ENCODE measurements at regions not wholly inside any gene's neighbourhood (a gene's known extent, or its start where the extent isn't known, plus 50 kb on each side); places are given as distances from the start of the nearest gene placed in this dataset.

DNA sequence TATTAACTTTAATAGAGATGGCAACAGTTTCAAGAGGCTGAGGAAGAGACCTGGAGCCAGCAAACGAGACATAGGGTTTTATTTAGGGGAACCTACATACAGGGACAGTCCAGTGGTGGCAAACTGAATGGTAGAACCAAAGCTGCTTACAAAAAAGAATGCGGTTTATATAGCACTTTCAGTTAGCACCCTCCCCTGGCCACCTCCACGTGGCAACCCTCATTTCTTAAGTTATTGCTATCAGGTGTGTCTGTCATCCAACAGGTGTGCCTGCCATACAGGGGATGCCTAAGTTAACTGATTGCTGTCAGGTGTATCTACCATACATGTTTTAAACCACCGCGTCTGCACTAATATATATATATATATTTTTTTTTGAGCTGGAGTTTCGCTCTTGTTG is 129.2 kb upstream of the DUSP10 start:
- TF ChIP-seq, protein P1, sequence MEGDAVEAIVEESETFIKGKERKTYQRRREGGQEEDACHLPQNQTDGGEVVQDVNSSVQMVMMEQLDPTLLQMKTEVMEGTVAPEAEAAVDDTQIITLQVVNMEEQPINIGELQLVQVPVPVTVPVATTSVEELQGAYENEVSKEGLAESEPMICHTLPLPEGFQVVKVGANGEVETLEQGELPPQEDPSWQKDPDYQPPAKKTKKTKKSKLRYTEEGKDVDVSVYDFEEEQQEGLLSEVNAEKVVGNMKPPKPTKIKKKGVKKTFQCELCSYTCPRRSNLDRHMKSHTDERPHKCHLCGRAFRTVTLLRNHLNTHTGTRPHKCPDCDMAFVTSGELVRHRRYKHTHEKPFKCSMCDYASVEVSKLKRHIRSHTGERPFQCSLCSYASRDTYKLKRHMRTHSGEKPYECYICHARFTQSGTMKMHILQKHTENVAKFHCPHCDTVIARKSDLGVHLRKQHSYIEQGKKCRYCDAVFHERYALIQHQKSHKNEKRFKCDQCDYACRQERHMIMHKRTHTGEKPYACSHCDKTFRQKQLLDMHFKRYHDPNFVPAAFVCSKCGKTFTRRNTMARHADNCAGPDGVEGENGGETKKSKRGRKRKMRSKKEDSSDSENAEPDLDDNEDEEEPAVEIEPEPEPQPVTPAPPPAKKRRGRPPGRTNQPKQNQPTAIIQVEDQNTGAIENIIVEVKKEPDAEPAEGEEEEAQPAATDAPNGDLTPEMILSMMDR (IDR thresholded peaks at IDR 0.05; ENCODE audit: borderline replicate concordance): no peak
- no peaks in the 10 kb centered on the region for H3K36me3 ChIP-seq
- H3K4me1 ChIP-seq: no peaks in the 10 kb centered on the region
- no peak for DNase-seq
- no peaks in the 10 kb centered on the region for H3K9me3 ChIP-seq (replicated peaks)
- intact Hi-C loops (cut with micrococcal nuclease): no loop called here
- H3K4me3 ChIP-seq: no peak overlapping the region
- no peaks in the 10 kb centered on the region for H3K27me3 ChIP-seq (ENCODE audit: low read depth)
- H3K27ac ChIP-seq (replicated peaks): no peak overlapping the region

DNA sequence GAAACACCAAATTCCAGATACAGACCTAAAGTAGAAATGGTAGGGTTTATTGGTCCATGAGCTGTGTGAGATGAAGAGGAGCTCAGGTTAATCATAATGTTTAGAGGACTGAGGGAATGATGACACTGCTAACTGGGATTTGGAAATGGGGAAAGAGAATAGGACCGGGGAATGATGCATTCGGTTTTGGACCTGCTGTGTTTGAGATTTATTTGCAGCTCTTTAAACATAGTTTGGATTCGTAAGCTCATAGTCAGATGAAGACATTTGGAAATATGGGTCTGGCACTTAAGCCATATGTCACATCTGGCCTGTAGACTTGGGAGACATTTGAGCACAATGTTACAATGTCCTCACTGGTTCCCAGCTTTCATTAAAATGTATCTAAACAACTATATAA is 127.9 kb upstream of the DUSP10 start:
- no peak overlapping the region for H3K4me3 ChIP-seq
- intact Hi-C loops (cut with micrococcal nuclease): no loop called here

DNA sequence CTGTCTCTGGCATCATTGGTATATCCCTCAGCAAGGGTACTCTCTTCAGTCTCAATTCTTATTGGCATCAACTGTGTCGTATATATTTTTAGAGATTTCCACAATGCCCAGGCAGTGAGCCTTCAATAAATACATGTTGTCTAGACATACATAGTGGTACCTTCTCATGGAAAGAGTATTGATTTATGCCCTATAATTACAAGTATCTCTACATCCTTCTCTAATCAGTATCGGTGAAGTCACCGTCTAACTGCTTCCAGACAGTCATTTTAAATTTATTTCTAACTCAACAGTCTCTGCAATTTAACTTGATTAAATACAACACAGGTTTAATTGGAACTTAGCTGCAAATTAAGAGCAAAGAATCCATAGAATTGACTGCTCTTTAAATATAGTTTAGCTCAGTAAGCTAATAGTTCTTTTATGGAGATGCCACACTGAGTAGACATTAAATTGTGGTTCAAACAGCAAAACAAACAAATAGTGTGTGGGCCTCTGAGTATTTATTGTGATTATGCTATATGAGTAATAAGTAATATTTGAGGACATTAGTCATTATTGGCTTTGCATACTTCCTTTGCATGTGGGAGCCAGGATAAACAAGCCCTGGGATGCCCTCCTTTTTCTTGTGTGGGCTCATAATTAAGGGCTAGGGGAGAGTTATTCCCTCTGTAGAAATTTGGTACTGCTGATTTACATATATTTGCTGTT is 126.9 kb upstream of the DUSP10 start:
- Histone ChIP-seq H3K27ac (replicated peaks) (no peak overlapping the region), H3K4me1 (no peaks in the 10 kb centered on the region), H3K36me3 (no peaks in the 10 kb centered on the region), H3K9me3 (replicated peaks) (no peaks in the 10 kb centered on the region), H3K27me3 (ENCODE audit: low read depth) (no peaks in the 10 kb centered on the region), H3K4me3 (no peak overlapping the region)
- intact Hi-C loops (cut with micrococcal nuclease): no loop called here
- TF ChIP-seq, protein P1 (IDR thresholded peaks at IDR 0.05; ENCODE audit: borderline replicate concordance): no peak
- no peak for DNase-seq

More for the DNA sequence above, 127.9 kb upstream of the DUSP10 start:
- no peaks in the 10 kb centered on the region for H3K27me3 ChIP-seq (ENCODE audit: low read depth)
- TF ChIP-seq, protein P1 (IDR thresholded peaks at IDR 0.05; ENCODE audit: borderline replicate concordance): no peak
- H3K36me3 ChIP-seq: no peaks in the 10 kb centered on the region
- H3K4me1 ChIP-seq: no peaks in the 10 kb centered on the region
- no peaks in the 10 kb centered on the region for H3K9me3 ChIP-seq (replicated peaks)
- DNase-seq: no peak
- H3K27ac ChIP-seq (replicated peaks): no peak overlapping the region

DNA sequence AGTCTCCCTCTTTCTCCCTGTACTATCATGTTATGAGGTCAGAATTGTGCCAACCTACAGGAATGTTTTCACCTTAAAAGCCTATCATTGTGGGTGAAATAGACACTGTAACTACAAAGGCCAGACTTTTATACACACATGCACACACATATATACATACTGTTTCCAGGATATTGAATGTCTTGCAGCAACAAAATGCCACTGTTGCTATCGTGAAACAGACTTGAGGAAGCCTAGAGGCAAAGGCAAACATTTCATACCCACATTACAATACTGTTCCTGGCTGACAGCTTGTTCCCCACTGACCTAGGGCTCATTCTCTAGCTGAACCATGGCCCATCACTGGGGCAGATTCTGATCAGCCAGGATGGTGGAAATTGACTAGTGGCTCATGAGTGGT is 125.1 kb upstream of the DUSP10 start:
- DNase-seq: no peak
- no peaks in the 10 kb centered on the region for H3K36me3 ChIP-seq
- no peak overlapping the region for H3K27ac ChIP-seq (replicated peaks)
- intact Hi-C loops (cut with micrococcal nuclease): no loop called here
- H3K27me3 ChIP-seq (ENCODE audit: low read depth): no peaks in the 10 kb centered on the region
- no peaks in the 10 kb centered on the region for H3K9me3 ChIP-seq (replicated peaks)
- H3K4me3 ChIP-seq: no peak overlapping the region
- H3K4me1 ChIP-seq: no peaks in the 10 kb centered on the region
- TF ChIP-seq, protein P1 (IDR thresholded peaks at IDR 0.05; ENCODE audit: borderline replicate concordance): no peak

DNA sequence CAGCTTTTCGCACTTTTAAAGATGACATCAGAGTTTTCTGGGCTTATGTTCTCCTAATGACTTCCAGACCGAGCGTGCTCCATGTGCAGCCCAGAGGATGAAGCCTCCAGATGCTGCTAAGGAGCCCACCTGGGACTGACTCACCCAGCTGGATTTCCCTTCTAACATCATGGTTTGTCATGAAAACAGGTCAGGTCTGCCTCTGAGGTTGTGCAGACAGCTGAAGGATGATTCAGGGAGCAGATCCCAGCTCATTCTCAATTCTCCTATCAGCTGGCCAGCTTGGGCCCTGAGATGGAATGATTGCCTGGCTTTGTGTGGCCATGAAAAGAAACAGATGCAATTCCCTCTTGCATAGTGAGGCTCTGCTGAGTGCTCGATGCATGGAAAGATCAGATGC is 123.9 kb upstream of the DUSP10 start:
- H3K9me3 ChIP-seq (replicated peaks): no peaks in the 10 kb centered on the region
- no peak overlapping the region for H3K4me3 ChIP-seq
- no peaks in the 10 kb centered on the region for H3K4me1 ChIP-seq
- no peak for DNase-seq
- H3K27me3 ChIP-seq (ENCODE audit: low read depth): no peaks in the 10 kb centered on the region
- H3K27ac ChIP-seq (replicated peaks): no peak overlapping the region
- H3K36me3 ChIP-seq: no peaks in the 10 kb centered on the region
- TF ChIP-seq, protein P1 (IDR thresholded peaks at IDR 0.05; ENCODE audit: borderline replicate concordance): no peak
- intact Hi-C loops (cut with micrococcal nuclease): no loop called here
